HG03342 (cell line): ENCODE measurements at regions not wholly inside any gene's neighbourhood (a gene's known extent, or its start where the extent isn't known, plus 50 kb on each side); places are given as distances from the start of the nearest gene placed in this dataset.
"Not testable (repeated sequence)": the region's sequence is repeated elsewhere in the genome, so short reads cannot be mapped to it uniquely, and the experiment has no call there.

Experiments
- ATAC-seq: cut with Tn5 transposase; IDR thresholded peaks from one replicate; pipeline ENCODE4 v1.9.1; 2021; ENCODE audit warnings: mild to moderate bottlenecking, moderate library complexity; ENCODE audit not compliant: unreplicated experiment

GRCh38 chr10:64636461-64636860 lies 1115.3 kb downstream of the REEP3 start:
- ATAC-seq: no peak

GRCh38 chr10:64637939-64638338 lies 1116.7 kb downstream of the REEP3 start:
- ATAC-seq: no peak

GRCh38 chr10:64648915-64649314 lies 1127.7 kb downstream of the REEP3 start:
- ATAC-seq: no peak

- ATAC-seq: no peak
Observed at GRCh38 chr10:64658528-64658927, 1137.3 kb downstream of the REEP3 start.

- ATAC-seq: no peak
Observed at GRCh38 chr10:64659311-64659710, 1138.1 kb downstream of the REEP3 start.

GRCh38 chr10:64682043-64682442 lies 1160.8 kb downstream of the REEP3 start:
- ATAC-seq: no peak

- ATAC-seq: no peak
Observed at GRCh38 chr10:64690194-64690593, 1169.0 kb downstream of the REEP3 start.

- ATAC-seq: no peak
Observed at GRCh38 chr10:64699244-64699643, 1178.0 kb downstream of the REEP3 start.

- not testable (repeated sequence) for ATAC-seq
Observed at GRCh38 chr10:64702086-64702485, 1180.9 kb downstream of the REEP3 start.

- ATAC-seq: no peak
Observed at GRCh38 chr10:64708884-64709681, 1187.9 kb downstream of the REEP3 start.

GRCh38 chr10:64726466-64726865 lies 1205.3 kb downstream of the REEP3 start:
- ATAC-seq: no peak

- no peak for ATAC-seq
Observed at GRCh38 chr10:64731016-64731415, 1209.8 kb downstream of the REEP3 start.

- no peak for ATAC-seq
Observed at GRCh38 chr10:64732372-64732957, 1211.3 kb downstream of the REEP3 start.

- ATAC-seq: no peak
Observed at GRCh38 chr10:64733980-64734379, 1212.8 kb downstream of the REEP3 start.

GRCh38 chr10:64738462-64738861 lies 1217.3 kb downstream of the REEP3 start:
- ATAC-seq: no peak

- no peak for ATAC-seq
Observed at GRCh38 chr10:64745565-64745964, 1224.4 kb downstream of the REEP3 start.

- ATAC-seq: no peak
Observed at GRCh38 chr10:64750672-64751071, 1229.5 kb downstream of the REEP3 start.

- ATAC-seq: no peak
Observed at GRCh38 chr10:64753516-64753915, 1232.3 kb downstream of the REEP3 start.

- no peak for ATAC-seq
Observed at GRCh38 chr10:64760371-64760770, 1239.2 kb downstream of the REEP3 start.

GRCh38 chr10:64762861-64763260 lies 1241.7 kb downstream of the REEP3 start:
- ATAC-seq: no peak

- no peak for ATAC-seq
Observed at GRCh38 chr10:64765498-64765897, 1244.3 kb downstream of the REEP3 start.

- ATAC-seq: no peak
Observed at GRCh38 chr10:64771253-64772050, 1250.3 kb downstream of the REEP3 start.
